Kidney epithelial cell (primary cell): ENCODE measurements at regions not wholly inside any gene's neighbourhood (a gene's known extent, or its start where the extent isn't known, plus 50 kb on each side); places are given as distances from the start of the nearest gene placed in this dataset.
"Not testable (repeated sequence)": the region's sequence is repeated elsewhere in the genome, so short reads cannot be mapped to it uniquely, and the experiment has no call there.

Source experiments
- DNase-seq: peaks from one replicate; pipeline ENCODE4 v3.0.0-alpha.2; 2010; ENCODE audit warnings: low read depth
- H3K27me3 ChIP-seq: 2 replicates; pipeline ENCODE4 v1.6.0; 2011; ENCODE audit warnings: low read length; ENCODE audit not compliant: control insufficient read depth, insufficient read depth
- H3K36me3 ChIP-seq: 2 replicates; pipeline ENCODE4 v1.5.1; 2011; ENCODE audit warnings: low read length; ENCODE audit not compliant: control insufficient read depth, insufficient read depth
- H3K4me3 ChIP-seq: 2 replicates; pipeline ENCODE4 v1.5.1; 2011; ENCODE audit warnings: low read depth, mild to moderate bottlenecking, control low read depth, low read length
- CTCF ChIP-seq: IDR thresholded peaks from 2 replicates; pipeline ENCODE4 v1.5.1; 2011; ENCODE audit warnings: mild to moderate bottlenecking, moderate library complexity, low read length, control low read depth, inconsistent platforms; ENCODE audit not compliant: insufficient read depth, poor library complexity, severe bottlenecking

- no peaks in the 10 kb centered on the region for H3K27me3 ChIP-seq
- TF ChIP-seq CTCF = no peak
Measured at GRCh38 chr3:73148206-73148605, 86.7 kb downstream of the EBLN2 start.

DNA sequence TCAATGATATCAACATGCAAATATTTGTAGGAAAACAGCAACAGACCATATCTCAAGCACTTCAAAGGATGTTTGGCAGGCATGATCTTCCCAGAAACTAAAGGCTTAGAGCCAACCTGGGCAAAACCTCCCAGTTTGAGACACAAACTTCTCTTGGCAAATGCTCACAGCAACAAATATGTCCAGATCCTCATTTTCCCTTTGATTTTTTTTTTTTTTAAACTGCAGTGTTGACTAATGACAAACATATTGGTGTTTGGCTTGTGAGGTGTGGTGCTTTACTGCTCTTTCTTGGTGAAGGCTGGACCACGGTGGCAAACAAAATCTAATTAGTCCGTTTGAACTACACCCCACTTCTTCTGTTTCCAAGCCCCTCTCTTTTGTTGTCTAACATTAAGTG, 87.2 kb downstream of the EBLN2 start:
- no peak overlapping the region for H3K4me3 ChIP-seq
- no peaks in the 10 kb centered on the region for H3K36me3 ChIP-seq
- no peak for TF ChIP-seq CTCF
- no peak for DNase-seq
- no peaks in the 10 kb centered on the region for H3K27me3 ChIP-seq

More at GRCh38 chr3:73148206-73148605, 86.7 kb downstream of the EBLN2 start:
- DNase-seq = no peak
- H3K4me3 ChIP-seq = no peak overlapping the region
- H3K36me3 ChIP-seq = no peaks in the 10 kb centered on the region

GRCh38 chr3:73150369-73151130, 89.1 kb downstream of the EBLN2 start:
- Histone ChIP-seq H3K27me3 (no peaks in the 10 kb centered on the region), H3K36me3 (no peaks in the 10 kb centered on the region), H3K4me3 (no peak overlapping the region)
- no peak for TF ChIP-seq CTCF
- DNase-seq = no peak

GRCh38 chr3:73152571-73152970, 91.1 kb downstream of the EBLN2 start:
- H3K36me3 ChIP-seq, DNase-seq, H3K4me3 ChIP-seq, H3K27me3 ChIP-seq: not testable (repeated sequence)

- H3K36me3 ChIP-seq, H3K4me3 ChIP-seq, H3K27me3 ChIP-seq, DNase-seq: not testable (repeated sequence)
Measured at GRCh38 chr3:73153057-73153456, 91.6 kb downstream of the EBLN2 start.

DNA sequence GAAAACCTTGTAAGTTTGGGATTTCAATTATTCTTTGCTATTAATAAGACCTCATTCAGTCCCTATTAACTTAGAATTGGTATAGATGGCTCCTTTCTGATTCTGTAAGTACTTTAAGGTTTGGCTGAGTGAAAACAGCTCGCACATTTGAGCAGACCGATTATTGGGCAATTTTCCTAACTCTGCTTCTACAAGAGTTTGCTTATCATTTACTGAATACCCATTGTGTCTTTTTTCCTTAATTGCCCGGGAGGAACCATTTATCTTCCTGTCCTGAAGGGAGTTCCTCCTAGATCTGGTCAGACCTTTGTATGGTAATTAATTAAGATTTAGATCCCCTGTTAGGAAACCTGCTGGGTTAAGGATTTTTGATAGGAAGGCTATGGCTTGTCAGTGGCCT, 92.8 kb downstream of the EBLN2 start:
- not testable (repeated sequence) for H3K36me3 ChIP-seq, H3K27me3 ChIP-seq, H3K4me3 ChIP-seq, DNase-seq

DNA sequence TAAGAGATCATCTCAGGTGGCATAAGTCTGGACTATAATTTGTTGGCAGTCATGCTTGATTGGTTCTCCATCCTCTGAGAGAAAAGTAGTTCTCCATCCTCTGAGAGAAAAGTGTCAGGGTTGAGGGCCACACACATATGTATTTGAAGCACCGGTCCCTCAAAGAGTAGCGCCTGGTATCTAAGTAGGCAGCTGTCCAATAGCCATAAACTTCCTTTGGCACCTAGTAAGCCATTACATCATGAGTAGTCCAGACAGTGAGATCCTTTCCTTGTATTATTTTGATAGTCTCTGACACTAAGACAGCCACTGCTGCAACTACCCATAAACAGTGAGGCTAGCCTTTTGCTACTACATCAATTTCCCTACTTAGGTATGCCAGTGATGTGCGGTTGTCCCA, 94.0 kb downstream of the EBLN2 start:
- H3K36me3 ChIP-seq, H3K27me3 ChIP-seq, H3K4me3 ChIP-seq, DNase-seq: not testable (repeated sequence)

DNA sequence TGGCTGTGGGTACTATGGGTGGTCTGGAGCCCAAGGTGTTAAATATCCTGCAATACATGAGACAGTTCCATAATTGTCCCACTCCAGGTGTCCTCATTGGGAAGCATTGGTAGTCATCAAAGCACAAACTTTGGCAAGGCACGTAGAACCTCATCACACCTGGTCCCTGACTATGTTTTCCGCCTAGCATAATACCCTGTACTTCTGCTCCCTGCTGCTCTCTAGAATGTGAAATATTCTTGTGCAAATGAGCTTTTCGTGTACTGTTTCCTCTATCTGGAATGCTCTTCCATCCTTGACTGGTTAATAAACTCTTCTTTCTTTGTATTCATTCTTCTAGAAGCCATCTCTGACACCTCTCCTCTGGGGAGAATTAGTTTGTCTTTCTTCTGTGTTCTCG, 103.2 kb downstream of the EBLN2 start:
- no peak for DNase-seq
- no peak for TF ChIP-seq CTCF
- no peaks in the 10 kb centered on the region for H3K27me3 ChIP-seq
- H3K4me3 ChIP-seq = no peak overlapping the region
- no peaks in the 10 kb centered on the region for H3K36me3 ChIP-seq
